HCT116 (cell line): ENCODE measurements at regions not wholly inside any gene's neighbourhood (a gene's known extent, or its start where the extent isn't known, plus 50 kb on each side); places are given as distances from the start of the nearest gene placed in this dataset.

Source experiments
- ATAC-seq: fragments of 200-7000 bp; cut with Tn5 transposase; 2 replicates; pipeline ENCODE4 v1.9.1; 2020; ENCODE audit warnings: mild to moderate bottlenecking, moderate library complexity
- BruUV-seq: library from RNA; stranded (reverse); fragments of 400-500 nt; replicated peaks from 2 replicates; lab custom pipeline; 2021; lab: Mats Ljungman, UMichigan
- CTCF ChIA-PET: fragments of 300-600 bp; sonication (Branson Sonifier 250); formaldehyde crosslinking; loops from one replicate; lab custom pipeline; 2021; ENCODE audit warnings: antibody characterized with exemption; lab: Charles Lee
- POLR2A ChIA-PET: fragments of 300-600, 350-600 bp; sonication (Branson Sonifier 250); formaldehyde crosslinking; loops from one replicate; lab custom pipeline; 2021; ENCODE audit warnings: antibody characterized with exemption; lab: Charles Lee
- RAD21 ChIA-PET, 2 experiments: fragments of 300-600 bp; sonication (Branson Sonifier 250); formaldehyde crosslinking; loops; one replicate each; lab custom pipeline; 2023; ENCODE audit warnings: low total read pairs in 2 of 2; ENCODE audit not compliant: uncharacterized antibody in 2 of 2, unreplicated experiment in 2 of 2, low non-redundant PET in 1 of 2; lab: Charles Lee
- DNase-seq: peaks from one replicate; pipeline ENCODE4 v3.0.0-alpha.2; 2010; ENCODE audit warnings: low read depth, low spot score
- H2AFZ ChIP-seq: fragments of 200-600 bp; shearing (Covaris generic), sonication (generic); 2 replicates; pipeline ENCODE4 v1.6.1; 2017; ENCODE audit warnings: low read depth, mixed run types, mixed read lengths, antibody characterized with exemption, low read length; ENCODE audit not compliant: poor library complexity, severe bottlenecking
- H3K27ac ChIP-seq: 2 replicates; pipeline ENCODE4 v1.5.1; 2012; ENCODE audit warnings: low read depth, low read length
- H3K27me3 ChIP-seq: fragments of 200-600 bp; sonication (generic); 2 replicates; pipeline ENCODE4 v1.6.1; 2016; ENCODE audit warnings: mixed run types, low read length, mixed read lengths; ENCODE audit not compliant: insufficient read depth
- H3K36me3 ChIP-seq, 2 experiments: fragments of 200-500 bp in 1 of 2; fragments of 200-600 bp in 1 of 2; sonication (Bioruptor generic) in 1 of 2; sonication (generic) in 1 of 2; 2 replicates each; pipeline versions ENCODE4 v1.5.1 to v1.6.1; 2014 to 2016; ENCODE audit warnings: low read length in 2 of 2, inconsistent platforms in 1 of 2, mixed read lengths in 1 of 2, mixed run types in 1 of 2; ENCODE audit not compliant: insufficient read depth in 2 of 2, control insufficient read depth in 1 of 2
- H3K4me1 ChIP-seq, 2 experiments: fragments of 200-600 bp in 1 of 2; sonication (generic) in 1 of 2; 2 replicates each; pipeline versions ENCODE4 v1.5.1 to v1.6.1; 2012 to 2017; ENCODE audit warnings: low read length in 2 of 2, inconsistent platforms in 1 of 2, mild to moderate bottlenecking in 1 of 2, mixed read lengths in 1 of 2, mixed run types in 1 of 2, moderate library complexity in 1 of 2; ENCODE audit not compliant: insufficient read depth in 2 of 2, control insufficient read depth in 1 of 2
- H3K4me2 ChIP-seq: fragments of 200-600 bp; sonication (generic); 2 replicates; pipeline ENCODE4 v1.6.1; 2017; ENCODE audit warnings: mixed run types, low read length, mixed read lengths
- H3K4me3 ChIP-seq, 2 experiments: fragments of 200-600 bp in 1 of 2; sonication (generic) in 1 of 2; replicated peaks in 1 of 2; 2 replicates each; pipeline ENCODE4 v1.5.1; 2011 to 2016; ENCODE audit warnings: low read length in 2 of 2, control low read depth in 1 of 2, low read depth in 1 of 2, mild to moderate bottlenecking in 1 of 2, mixed read lengths in 1 of 2, mixed run types in 1 of 2
- H3K79me2 ChIP-seq: fragments of 200-600 bp; sonication (generic); 2 replicates; pipeline ENCODE4 v1.6.1; 2017; ENCODE audit warnings: mild to moderate bottlenecking, mixed run types, low read length, moderate library complexity, mixed read lengths; ENCODE audit not compliant: insufficient read depth
- H3K9ac ChIP-seq: fragments of 200-600 bp; sonication (generic); 2 replicates; pipeline ENCODE4 v1.6.1; 2016; ENCODE audit warnings: low read length, mixed read lengths
- H3K9me2 ChIP-seq: fragments of 200-600 bp; sonication (generic), shearing (Covaris generic); 2 replicates; pipeline ENCODE4 v1.6.1; 2017; ENCODE audit warnings: mixed run types, mild to moderate bottlenecking, moderate library complexity; ENCODE audit not compliant: insufficient read depth
- H3K9me3 ChIP-seq, 2 experiments: fragments of 200-500 bp in 1 of 2; fragments of 200-600 bp in 1 of 2; sonication (Bioruptor generic) in 1 of 2; sonication (generic) in 1 of 2; 2 replicates each; pipeline ENCODE4 v1.6.1; 2014 to 2017; ENCODE audit warnings: low read length in 2 of 2, mixed read lengths in 2 of 2, inconsistent platforms in 1 of 2, low read depth in 1 of 2, mild to moderate bottlenecking in 1 of 2, mixed run types in 1 of 2, moderate library complexity in 1 of 2; ENCODE audit not compliant: control insufficient read depth in 1 of 2, insufficient read depth in 1 of 2
- H4K20me1 ChIP-seq: fragments of 200-600 bp; sonication (generic), shearing (Covaris generic); 2 replicates; pipeline ENCODE4 v1.6.1; 2017; ENCODE audit warnings: mixed run types, mild to moderate bottlenecking, moderate library complexity; ENCODE audit not compliant: insufficient read depth
- CBX3 ChIP-seq: IDR thresholded peaks from 2 replicates; pipeline ENCODE4 v1.6.1; 2012; ENCODE audit warnings: low read depth
- CEBPB ChIP-seq: IDR thresholded peaks from 2 replicates; pipeline ENCODE4 v1.6.1; 2012; ENCODE audit warnings: low read depth
- CTCF ChIP-seq, 3 experiments: fragments of 200-600 bp in 1 of 3; sonication (generic) in 1 of 3; IDR thresholded peaks in 2 of 3; conservative IDR thresholded peaks in 1 of 3; 2 replicates each; pipeline ENCODE4 v1.5.1; 2012 to 2017; ENCODE audit warnings: low read depth in 2 of 3, low read length in 2 of 3, antibody characterized with exemption in 1 of 3, borderline replicate concordance in 1 of 3, control low read depth in 1 of 3, mild to moderate bottlenecking in 1 of 3, mixed read lengths in 1 of 3, mixed run types in 1 of 3, moderate library complexity in 1 of 3; ENCODE audit not compliant: insufficient read depth in 1 of 3
- EGR1 ChIP-seq: IDR thresholded peaks from 2 replicates; pipeline ENCODE4 v1.6.1; 2012; ENCODE audit warnings: low read depth
- ELF1 ChIP-seq: IDR thresholded peaks from 2 replicates; pipeline ENCODE4 v1.6.1; 2012; ENCODE audit warnings: low read depth, borderline replicate concordance
- EZH2 ChIP-seq: fragments of 200-600 bp; sonication (generic); IDR thresholded peaks from 2 replicates; pipeline ENCODE4 v1.6.1; 2017; ENCODE audit warnings: antibody characterized with exemption, mixed run types
- EZH2phosphoT487 ChIP-seq: fragments of 200-600 bp; IDR thresholded peaks from 2 replicates; pipeline ENCODE4 v1.6.1; 2018; ENCODE audit warnings: antibody characterized with exemption, borderline replicate concordance
- FOSL1 ChIP-seq: IDR thresholded peaks from 2 replicates; pipeline ENCODE4 v1.6.1; 2012; ENCODE audit warnings: low read depth
- JUND ChIP-seq: IDR thresholded peaks from 2 replicates; pipeline ENCODE4 v1.6.1; 2012
- MAX ChIP-seq: IDR thresholded peaks from 2 replicates; pipeline ENCODE4 v1.6.1; 2012
- POLR2AphosphoS5 ChIP-seq: IDR thresholded peaks from 2 replicates; pipeline ENCODE4 v1.6.1; 2011; ENCODE audit warnings: mild to moderate bottlenecking, low read depth, low read length, moderate library complexity
- RAD21 ChIP-seq: IDR thresholded peaks from 2 replicates; pipeline ENCODE4 v1.6.1; 2012; ENCODE audit warnings: low read depth, mild to moderate bottlenecking
- REST ChIP-seq: IDR thresholded peaks from 2 replicates; pipeline ENCODE4 v1.6.1; 2012; ENCODE audit warnings: low read depth
- SIN3A ChIP-seq: IDR thresholded peaks from 2 replicates; pipeline ENCODE4 v1.6.1; 2012; ENCODE audit warnings: low read depth
- SP1 ChIP-seq: IDR thresholded peaks from 2 replicates; pipeline ENCODE4 v1.6.1; 2012; ENCODE audit warnings: low read depth
- SRF ChIP-seq: IDR thresholded peaks from 2 replicates; pipeline ENCODE4 v1.6.1; 2012; ENCODE audit warnings: low read depth
- TCF7L2 ChIP-seq: IDR thresholded peaks from 2 replicates; pipeline ENCODE4 v1.7.0; 2011; ENCODE audit warnings: borderline replicate concordance, inconsistent platforms; ENCODE audit not compliant: insufficient read depth, insufficient read length; ENCODE audit errors: extremely low read depth
- YY1 ChIP-seq: IDR thresholded peaks from 2 replicates; pipeline ENCODE4 v1.6.1; 2011; ENCODE audit warnings: low read length, low read depth, moderate library complexity, mild to moderate bottlenecking; ENCODE audit not compliant: insufficient replicate concordance; ENCODE audit errors: extremely low read depth
- ZFX ChIP-seq: fragments of 450-650 bp; IDR thresholded peaks from 2 replicates; pipeline ENCODE4 v1.6.1; 2017
- intact Hi-C: fragments of 100-400 bp; cut with micrococcal nuclease; formaldehyde crosslinking; loops from 2 replicates; pipeline ENCODE4 v1.10.0; 2022

GRCh38 chr1:214126697-214127146 is 138.9 kb downstream of the PROX1 start:
- ChIA-PET POLR2A (no interaction called here), RAD21 (no interaction called here), CTCF (no interaction called here)
- no peak for TF ChIP-seq EGR1
- Histone ChIP-seq H2AFZ (no peak overlapping the region), H4K20me1 (no peaks in the 10 kb centered on the region), H3K9ac (no peak overlapping the region), H3K36me3 (no peaks in the 10 kb centered on the region), H3K9me3 (no peaks in the 10 kb centered on the region), H3K79me2 (no peaks in the 10 kb centered on the region), H3K4me2 (no peak overlapping the region), H3K27me3 (no peaks in the 10 kb centered on the region), H3K9me2 (no peaks in the 10 kb centered on the region), H3K4me1 (no peaks in the 10 kb centered on the region; a peak in 1 of 4 replicates), H3K27ac (no peak overlapping the region), H3K4me3 (no peak overlapping the region)
- intact Hi-C loops = no loop called here
- BruUV-seq = no TSS peak
- ATAC-seq (no peak), DNase-seq (no peak)

GRCh38 chr1:214127705-214128104 is 139.9 kb downstream of the PROX1 start:
- no peak overlapping the region for H3K27ac ChIP-seq
- DNase-seq = no peak
- intact Hi-C loops = no loop called here
- H3K79me2 ChIP-seq = no peaks in the 10 kb centered on the region
- no peaks in the 10 kb centered on the region for H3K9me2 ChIP-seq
- no peak for ATAC-seq
- H3K36me3 ChIP-seq = no peaks in the 10 kb centered on the region
- H3K4me2 ChIP-seq = no peak overlapping the region
- TF ChIP-seq CBX3 = no peak
- no peak for TF ChIP-seq REST
- TF ChIP-seq RAD21 = no peak
- no peak for TF ChIP-seq TCF7L2
- no peak for TF ChIP-seq JUND
- TF ChIP-seq SRF = no peak
- no peak for TF ChIP-seq CTCF (IDR thresholded peaks at IDR 0.05 in 2 of 3, conservative IDR thresholded peaks at IDR 0.05 in 1 of 3; ENCODE audit: borderline replicate concordance in 1 of 3, insufficient read depth in 1 of 3, low read depth in 2 of 3, low read length in 2 of 3)
- no peak for TF ChIP-seq YY1
- TF ChIP-seq FOSL1 = no peak
- no peak for TF ChIP-seq SP1
- TF ChIP-seq EZH2 = no peak
- no peak for TF ChIP-seq CEBPB
- TF ChIP-seq ELF1 = no peak
- TF ChIP-seq POLR2AphosphoS5 = no peak
- TF ChIP-seq SIN3A = no peak
- TF ChIP-seq ZFX = no peak
- TF ChIP-seq EZH2phosphoT487 = no peak
- no peak for TF ChIP-seq MAX
- TF ChIP-seq, all 23 proteins: peak for 0
- RAD21 ChIA-PET = no interaction called here
- no peak overlapping the region for H2AFZ ChIP-seq
- H3K9ac ChIP-seq = no peak overlapping the region
- H3K4me1 ChIP-seq = no peaks in the 10 kb centered on the region; a peak in 1 of 4 replicates
- H3K9me3 ChIP-seq = no peaks in the 10 kb centered on the region
- no TSS peak for BruUV-seq
- H3K27me3 ChIP-seq = no peaks in the 10 kb centered on the region
- POLR2A ChIA-PET = no interaction called here
- no peaks in the 10 kb centered on the region for H4K20me1 ChIP-seq
- CTCF ChIA-PET = no interaction called here
- H3K4me3 ChIP-seq = no peak overlapping the region
